CD8-positive, alpha-beta memory T cell (primary cell): ENCODE measurements at regions not wholly inside any gene's neighbourhood (a gene's known extent, or its start where the extent isn't known, plus 50 kb on each side); places are given as distances from the start of the nearest gene placed in this dataset.

ENCODE experiments used
- CTCF ChIA-PET: fragments of 350-600 bp; sonication (Branson Sonifier 250); formaldehyde crosslinking; loops from one replicate; lab custom pipeline; 2021; ENCODE audit warnings: antibody characterized with exemption; lab: Charles Lee
- POLR2A ChIA-PET: fragments of 350-600 bp; sonication (Branson Sonifier 250); formaldehyde crosslinking; loops from one replicate; lab custom pipeline; 2021; ENCODE audit warnings: antibody characterized with exemption; lab: Charles Lee
- DNase-seq, 5 donors: peaks; one replicate each; pipeline versions ENCODE4 v3.0.0 to v3.0.0-alpha.2; 2020 to 2022; ENCODE audit warnings: mixed read lengths in 1 of 5
- H3K27ac ChIP-seq: one replicate; pipeline ENCODE4 v1.7.0; 2013; ENCODE audit warnings: low read depth, mild to moderate bottlenecking, low read length, moderate library complexity
- H3K27me3 ChIP-seq: 2 replicates; pipeline ENCODE4 v1.7.0; 2013; ENCODE audit warnings: low read length, mild to moderate bottlenecking; ENCODE audit not compliant: insufficient read depth, poor library complexity, severe bottlenecking
- H3K36me3 ChIP-seq: 2 replicates; pipeline ENCODE4 v1.7.0; 2013; ENCODE audit warnings: mild to moderate bottlenecking, low read length, moderate library complexity; ENCODE audit not compliant: insufficient read depth
- H3K4me1 ChIP-seq: 2 replicates; pipeline ENCODE4 v1.7.0; 2013; ENCODE audit warnings: mild to moderate bottlenecking, low read length, moderate library complexity; ENCODE audit not compliant: insufficient read depth
- H3K4me3 ChIP-seq: 2 replicates; pipeline ENCODE4 v1.7.0; 2013; ENCODE audit warnings: mild to moderate bottlenecking, low read length
- H3K9me3 ChIP-seq: 2 replicates; pipeline ENCODE4 v1.7.0; 2013; ENCODE audit warnings: mild to moderate bottlenecking, low read length
- H3K27ac Mint-ChIP-seq, 8 donors: one replicate each; pipeline ENCODE4 v1.8.0; 2020 to 2021; ENCODE audit warnings: mixed read lengths in 8 of 8, mild to moderate bottlenecking in 6 of 8, inconsistent platforms in 3 of 8, moderate library complexity in 3 of 8
- H3K27me3 Mint-ChIP-seq, 2 donors: one replicate each; pipeline ENCODE4 v1.8.0; 2020 to 2021; ENCODE audit warnings: mixed read lengths in 2 of 2, mild to moderate bottlenecking in 1 of 2, moderate library complexity in 1 of 2
- H3K36me3 Mint-ChIP-seq, 3 donors: one replicate each; pipeline ENCODE4 v1.8.0; 2020 to 2021; ENCODE audit warnings: mixed read lengths in 3 of 3, inconsistent platforms in 1 of 3, mild to moderate bottlenecking in 1 of 3
- H3K4me1 Mint-ChIP-seq, 3 donors: one replicate each; pipeline ENCODE4 v1.8.0; 2020 to 2021; ENCODE audit warnings: mixed read lengths in 3 of 3, inconsistent platforms in 1 of 3, mild to moderate bottlenecking in 1 of 3
- H3K4me3 Mint-ChIP-seq, 7 donors: one replicate each; pipeline ENCODE4 v1.8.0; 2020 to 2021; ENCODE audit warnings: mixed read lengths in 7 of 7, mild to moderate bottlenecking in 6 of 7, moderate library complexity in 4 of 7, inconsistent platforms in 2 of 7
- H3K9me3 Mint-ChIP-seq, 5 donors: one replicate each; pipeline ENCODE4 v1.8.0; 2020 to 2022; ENCODE audit warnings: mixed read lengths in 5 of 5, mild to moderate bottlenecking in 3 of 5, moderate library complexity in 2 of 5, inconsistent platforms in 1 of 5

GRCh38 chr2:17160594-17160993 is 357.6 kb downstream of the RAD51AP2 start:
- no peak for DNase-seq
- Histone ChIP-seq H3K27me3 (no peaks in the 10 kb centered on the region), H3K4me3 (no peak overlapping the region), H3K36me3 (no peaks in the 10 kb centered on the region), H3K4me1 (no peaks in the 10 kb centered on the region), H3K27ac (no peak overlapping the region), H3K9me3 (no peaks in the 10 kb centered on the region)
- Mint-ChIP-seq H3K9me3 (peaks cover 0 to 14% (median 4%) of the 10 kb centered on the region in 5 donors), H3K36me3 (no peaks in the 10 kb centered on the region), H3K27ac (no peak overlapping the region), H3K4me3 (no peak overlapping the region), H3K27me3 (no peaks in the 10 kb centered on the region), H3K4me1 (no peaks in the 10 kb centered on the region)
- ChIA-PET POLR2A (no interaction called here), CTCF (no interaction called here)

- Histone ChIP-seq H3K4me1 (no peaks in the 10 kb centered on the region), H3K9me3 (no peaks in the 10 kb centered on the region), H3K4me3 (no peak overlapping the region), H3K36me3 (no peaks in the 10 kb centered on the region), H3K27ac (no peak overlapping the region), H3K27me3 (no peaks in the 10 kb centered on the region)
- no peaks in the 10 kb centered on the region for H3K27me3 Mint-ChIP-seq
- no peak overlapping the region for H3K4me3 Mint-ChIP-seq
- H3K27ac Mint-ChIP-seq = no peak overlapping the region
- peaks cover 2 to 16% (median 3%) of the 10 kb centered on the region in 5 donors for H3K9me3 Mint-ChIP-seq
- DNase-seq = no peak
- ChIA-PET POLR2A (no interaction called here), CTCF (no interaction called here)
- no peaks in the 10 kb centered on the region for H3K4me1 Mint-ChIP-seq
- no peaks in the 10 kb centered on the region for H3K36me3 Mint-ChIP-seq
These were observed 362.2 kb downstream of the RAD51AP2 start for GRCh38 chr2:17156086-17156485.

- ChIA-PET POLR2A (no interaction called here), CTCF (no interaction called here)
- no peak overlapping the region for H3K4me3 Mint-ChIP-seq
- H3K27ac Mint-ChIP-seq = no peak overlapping the region
- H3K27ac ChIP-seq = no peak overlapping the region
- DNase-seq = no peak
- H3K4me3 ChIP-seq = no peak overlapping the region
- no peaks in the 10 kb centered on the region for H3K36me3 Mint-ChIP-seq
- H3K4me1 Mint-ChIP-seq = no peaks in the 10 kb centered on the region
- no peaks in the 10 kb centered on the region for H3K9me3 ChIP-seq
- no peaks in the 10 kb centered on the region for H3K27me3 ChIP-seq
- no peaks in the 10 kb centered on the region for H3K27me3 Mint-ChIP-seq
- peaks cover 2 to 12% (median 8%) of the 10 kb centered on the region in 5 donors for H3K9me3 Mint-ChIP-seq
- H3K4me1 ChIP-seq = no peaks in the 10 kb centered on the region
- H3K36me3 ChIP-seq = no peaks in the 10 kb centered on the region
These were observed 368.3 kb downstream of the RAD51AP2 start for GRCh38 chr2:17149945-17150344.

GRCh38 chr2:17148407-17149145 is 369.7 kb downstream of the RAD51AP2 start:
- CTCF ChIA-PET = no interaction called here
- no peaks in the 10 kb centered on the region for H3K27me3 Mint-ChIP-seq
- POLR2A ChIA-PET = no interaction called here

GRCh38 chr2:17146358-17146757 is 371.9 kb downstream of the RAD51AP2 start:
- no peaks in the 10 kb centered on the region for H3K36me3 ChIP-seq
- ChIA-PET POLR2A (no interaction called here), CTCF (no interaction called here)
- no peaks in the 10 kb centered on the region for H3K27me3 ChIP-seq
- no peak for DNase-seq
- no peak overlapping the region for H3K4me3 ChIP-seq
- H3K27ac ChIP-seq = no peak overlapping the region
- no peaks in the 10 kb centered on the region for H3K4me1 Mint-ChIP-seq
- no peaks in the 10 kb centered on the region for H3K4me1 ChIP-seq
- no peaks in the 10 kb centered on the region for H3K36me3 Mint-ChIP-seq
- no peak overlapping the region for H3K4me3 Mint-ChIP-seq
- no peak overlapping the region for H3K27ac Mint-ChIP-seq
- H3K9me3 Mint-ChIP-seq = peaks cover 0 to 17% (median 5%) of the 10 kb centered on the region in 5 donors
- no peaks in the 10 kb centered on the region for H3K27me3 Mint-ChIP-seq
- no peaks in the 10 kb centered on the region for H3K9me3 ChIP-seq

More at GRCh38 chr2:17148407-17149145, 369.7 kb downstream of the RAD51AP2 start:
- Mint-ChIP-seq H3K36me3 (no peaks in the 10 kb centered on the region), H3K4me1 (no peaks in the 10 kb centered on the region), H3K4me3 (no peak overlapping the region), H3K27ac (no peak overlapping the region), H3K9me3 (peaks cover 2 to 17% (median 8%) of the 10 kb centered on the region in 5 donors)
- Histone ChIP-seq H3K4me1 (no peaks in the 10 kb centered on the region), H3K4me3 (no peak overlapping the region), H3K27me3 (no peaks in the 10 kb centered on the region), H3K27ac (no peak overlapping the region), H3K9me3 (no peaks in the 10 kb centered on the region), H3K36me3 (no peaks in the 10 kb centered on the region)
- DNase-seq = no peak

GRCh38 chr2:17136877-17137276 is 381.4 kb downstream of the RAD51AP2 start:
- Histone ChIP-seq H3K4me1 (no peaks in the 10 kb centered on the region), H3K9me3 (no peaks in the 10 kb centered on the region), H3K4me3 (no peak overlapping the region), H3K27me3 (no peaks in the 10 kb centered on the region), H3K36me3 (no peaks in the 10 kb centered on the region), H3K27ac (no peak overlapping the region)
- Mint-ChIP-seq H3K4me3 (no peak overlapping the region), H3K4me1 (no peaks in the 10 kb centered on the region), H3K36me3 (no peaks in the 10 kb centered on the region), H3K9me3 (peaks cover 0 to 15% (median 2%) of the 10 kb centered on the region in 5 donors), H3K27ac (no peak overlapping the region), H3K27me3 (no peaks in the 10 kb centered on the region)
- DNase-seq = no peak
- ChIA-PET POLR2A (no interaction called here), CTCF (no interaction called here)

- no peaks in the 10 kb centered on the region for H3K4me1 Mint-ChIP-seq
- no peaks in the 10 kb centered on the region for H3K36me3 Mint-ChIP-seq
- Histone ChIP-seq H3K27ac (no peak overlapping the region), H3K4me3 (no peak overlapping the region), H3K9me3 (no peaks in the 10 kb centered on the region), H3K27me3 (no peaks in the 10 kb centered on the region), H3K36me3 (no peaks in the 10 kb centered on the region), H3K4me1 (no peaks in the 10 kb centered on the region)
- H3K9me3 Mint-ChIP-seq = peaks cover 0 to 18% (median 2%) of the 10 kb centered on the region in 5 donors
- ChIA-PET CTCF (no interaction called here), POLR2A (no interaction called here)
- no peaks in the 10 kb centered on the region for H3K27me3 Mint-ChIP-seq
- DNase-seq = no peak
- H3K4me3 Mint-ChIP-seq = no peak overlapping the region
- no peak overlapping the region for H3K27ac Mint-ChIP-seq
These were observed 382.0 kb downstream of the RAD51AP2 start for GRCh38 chr2:17136231-17136630.

- Histone ChIP-seq H3K36me3 (no peaks in the 10 kb centered on the region), H3K27me3 (no peaks in the 10 kb centered on the region), H3K4me1 (no peaks in the 10 kb centered on the region), H3K9me3 (no peaks in the 10 kb centered on the region), H3K4me3 (no peak overlapping the region), H3K27ac (no peak overlapping the region)
- ChIA-PET CTCF (no interaction called here), POLR2A (no interaction called here)
- no peak overlapping the region for H3K4me3 Mint-ChIP-seq
- peaks cover 0 to 20% (median 2%) of the 10 kb centered on the region in 5 donors for H3K9me3 Mint-ChIP-seq
- no peak overlapping the region for H3K27ac Mint-ChIP-seq
- no peaks in the 10 kb centered on the region for H3K27me3 Mint-ChIP-seq
- DNase-seq = no peak
- H3K36me3 Mint-ChIP-seq = no peaks in the 10 kb centered on the region
- no peaks in the 10 kb centered on the region for H3K4me1 Mint-ChIP-seq
These were observed 382.6 kb downstream of the RAD51AP2 start for GRCh38 chr2:17135619-17136018.
